ENCODE measurements at regions not wholly inside any gene's neighbourhood (a gene's known extent, or its start where the extent isn't known, plus 50 kb on each side); places are given as distances from the start of the nearest gene placed in this dataset.

GRCh38 chr3:148265841-148266240 is 431.9 kb upstream of the AGTR1 start:
- TF ChIP-seq CTCF (IDR thresholded peaks at IDR 0.05), result no peak

GRCh38 chr3:148266341-148266740 is 431.4 kb upstream of the AGTR1 start:
- no peak for TF ChIP-seq CTCF (IDR thresholded peaks at IDR 0.05)

DNA sequence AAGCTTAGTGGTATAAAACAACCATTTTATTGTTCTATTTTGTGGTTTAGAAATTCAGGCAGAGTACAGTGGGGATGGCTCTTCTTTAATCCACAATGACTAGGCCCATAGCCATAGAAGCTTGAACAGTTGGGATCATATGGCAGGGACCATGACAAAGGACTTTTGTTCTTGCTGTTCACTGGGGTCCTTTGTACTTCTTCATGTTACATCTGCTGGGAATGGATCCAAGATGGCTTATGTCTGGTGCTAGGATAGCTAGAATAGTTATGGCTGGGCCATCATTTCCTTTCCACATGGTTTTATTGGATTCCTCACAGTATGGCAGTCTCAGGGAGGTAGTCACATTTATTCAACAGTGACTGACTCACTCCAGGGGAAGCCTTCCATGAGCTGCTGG is 427.9 kb upstream of the AGTR1 start:
- TF ChIP-seq CTCF (IDR thresholded peaks at IDR 0.05), result no peak

- TF ChIP-seq CTCF (IDR thresholded peaks at IDR 0.05), result no peak
These were observed 417.0 kb upstream of the AGTR1 start for GRCh38 chr3:148280623-148281242.

DNA sequence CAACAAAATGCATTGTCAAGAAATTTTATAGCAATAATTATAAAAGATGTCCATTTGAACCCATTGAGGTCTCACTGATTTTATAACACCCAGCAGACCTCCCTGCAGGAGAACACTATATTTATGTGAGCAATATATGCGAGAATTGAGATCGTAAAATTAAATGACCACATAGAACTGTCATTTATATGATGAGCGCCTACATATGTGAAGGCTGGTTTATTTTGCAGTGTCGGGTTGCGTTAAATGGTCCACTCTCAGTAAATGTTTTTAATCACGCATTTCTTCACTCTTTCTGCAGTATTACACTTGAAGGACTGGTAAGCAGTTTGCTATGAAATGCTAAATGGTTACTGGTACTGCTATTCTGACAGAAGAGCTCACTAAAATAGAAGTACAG is 408.5 kb upstream of the AGTR1 start:
- no peak for TF ChIP-seq CTCF (IDR thresholded peaks at IDR 0.05)

- no peak for TF ChIP-seq CTCF (IDR thresholded peaks at IDR 0.05)
These were observed 400.7 kb upstream of the AGTR1 start for GRCh38 chr3:148297013-148297412.

DNA sequence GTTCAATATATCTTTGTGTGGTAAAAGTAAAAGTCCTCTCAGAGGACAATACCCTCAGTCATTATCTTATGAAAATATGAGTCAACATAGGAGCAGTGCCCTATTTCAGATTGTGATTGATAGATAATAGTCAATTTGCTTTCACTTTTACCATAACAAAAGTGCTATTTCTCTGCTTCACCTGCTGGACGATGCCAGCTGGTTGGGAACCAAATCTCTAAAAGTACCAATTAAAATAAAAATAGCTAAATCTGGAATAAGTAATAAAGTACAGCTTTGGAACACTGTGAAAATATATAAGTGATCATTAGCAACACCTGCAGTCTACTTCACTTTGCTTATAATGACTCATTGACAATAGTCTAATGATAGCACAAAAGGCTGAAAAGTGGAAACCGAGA is 390.3 kb upstream of the AGTR1 start:
- TF ChIP-seq CTCF (IDR thresholded peaks at IDR 0.05), result no peak
